IMR-90 (cell line): ENCODE measurements at regions not wholly inside any gene's neighbourhood (a gene's known extent, or its start where the extent isn't known, plus 50 kb on each side); places are given as distances from the start of the nearest gene placed in this dataset.

Source experiments
- ATAC-seq: fragments of 200-7000 bp; cut with Tn5 transposase; 2 replicates; pipeline ENCODE4 v1.9.1; 2020; ENCODE audit warnings: low read depth, mild to moderate bottlenecking, moderate library complexity
- BruUV-seq: library from RNA; stranded (reverse); fragments of 400-500 nt; replicated peaks from 2 replicates; lab custom pipeline; 2021; lab: Mats Ljungman, UMichigan
- CTCF ChIA-PET: fragments of 300-600 bp; formaldehyde crosslinking; extraction: SDS; loops from one replicate; lab custom pipeline; 2021; ENCODE audit warnings: antibody characterized with exemption; lab: Yijun Ruan, JAX
- POLR2A ChIA-PET: fragments of 300-600 bp; sonication (Branson Sonifier 250); formaldehyde crosslinking; loops from one replicate; lab custom pipeline; 2022; ENCODE audit warnings: antibody characterized with exemption; ENCODE audit not compliant: unreplicated experiment; lab: Charles Lee
- DNase-seq: peaks from one replicate; pipeline ENCODE4 v3.0.0; 2013
- H2AFZ ChIP-seq: replicated peaks from 2 replicates; pipeline ENCODE3; 2013; ENCODE audit warnings: low read length, mild to moderate bottlenecking; ENCODE audit not compliant: poor library complexity
- H2AK5ac ChIP-seq: 2 replicates; pipeline ENCODE4 v1.6.1; 2013; ENCODE audit warnings: low read depth, low read length, inconsistent platforms
- H2AK9ac ChIP-seq: replicated peaks from 2 replicates; pipeline ENCODE3; 2013; ENCODE audit warnings: mild to moderate bottlenecking, low read depth, low read length, moderate library complexity; ENCODE audit not compliant: poor library complexity
- H2BK120ac ChIP-seq: 2 replicates; pipeline ENCODE4 v1.6.1; 2013; ENCODE audit warnings: low read depth, low read length, inconsistent platforms
- H2BK15ac ChIP-seq: 3 replicates; pipeline ENCODE4 v1.6.1; 2013; ENCODE audit warnings: low read depth, low read length, inconsistent platforms
- H2BK20ac ChIP-seq: 2 replicates; pipeline ENCODE4 v1.6.1; 2013; ENCODE audit warnings: low read depth, mild to moderate bottlenecking, inconsistent platforms, low read length, moderate library complexity
- H2BK5ac ChIP-seq: 2 replicates; pipeline ENCODE4 v1.6.1; 2013; ENCODE audit warnings: mild to moderate bottlenecking, low read depth, low read length, inconsistent platforms; ENCODE audit not compliant: poor library complexity, severe bottlenecking
- H3K14ac ChIP-seq: replicated peaks from 2 replicates; pipeline ENCODE4 v1.6.1; 2013; ENCODE audit warnings: low read depth, low read length, inconsistent platforms
- H3K18ac ChIP-seq: 2 replicates; pipeline ENCODE4 v1.6.1; 2013; ENCODE audit warnings: low read depth, low read length, control low read depth
- H3K23ac ChIP-seq: 2 replicates; pipeline ENCODE4 v1.6.1; 2013; ENCODE audit warnings: low read depth, low read length, inconsistent platforms
- H3K27ac ChIP-seq: 2 replicates; pipeline ENCODE4 v1.5.1; 2013; ENCODE audit warnings: mild to moderate bottlenecking, control low read depth, low read length; ENCODE audit not compliant: insufficient read depth
- H3K27me3 ChIP-seq: 2 replicates; pipeline ENCODE4 v1.6.1; 2013; ENCODE audit warnings: low read length; ENCODE audit not compliant: control insufficient read depth, insufficient read depth
- H3K36me3 ChIP-seq: 2 replicates; pipeline ENCODE4 v1.6.1; 2013; ENCODE audit warnings: low read length, mixed read lengths; ENCODE audit not compliant: control insufficient read depth, insufficient read depth
- H3K4ac ChIP-seq: 2 replicates; pipeline ENCODE4 v1.6.1; 2013; ENCODE audit warnings: low read depth, low read length, inconsistent platforms
- H3K4me1 ChIP-seq: 2 replicates; pipeline ENCODE4 v1.6.1; 2013; ENCODE audit warnings: low read length, mixed read lengths; ENCODE audit not compliant: control insufficient read depth, insufficient read depth
- H3K4me2 ChIP-seq: 2 replicates; pipeline ENCODE4 v1.6.1; 2013; ENCODE audit warnings: low read depth, mild to moderate bottlenecking, control low read depth, low read length, moderate library complexity
- H3K4me3 ChIP-seq: 2 replicates; pipeline ENCODE4 v1.5.1; 2013; ENCODE audit warnings: low read depth, mild to moderate bottlenecking, control low read depth, low read length, moderate library complexity; ENCODE audit not compliant: insufficient read depth
- H3K56ac ChIP-seq: 2 replicates; pipeline ENCODE4 v1.6.1; 2013; ENCODE audit warnings: low read length, inconsistent platforms; ENCODE audit not compliant: insufficient read depth; ENCODE audit errors: extremely low read depth
- H3K79me1 ChIP-seq, 2 experiments: 2 replicates each; pipeline ENCODE4 v1.6.1; 2013; ENCODE audit warnings: low read length in 2 of 2, inconsistent platforms in 1 of 2, low read depth in 1 of 2
- H3K9ac ChIP-seq: 2 replicates; pipeline ENCODE4 v1.6.1; 2013; ENCODE audit warnings: low read depth, low read length, control low read depth
- H3K9me1 ChIP-seq: 2 replicates; pipeline ENCODE4 v1.6.1; 2013; ENCODE audit warnings: low read length, inconsistent platforms; ENCODE audit not compliant: insufficient read depth
- H3K9me3 ChIP-seq: 2 replicates; pipeline ENCODE4 v1.6.1; 2013; ENCODE audit warnings: low read length; ENCODE audit not compliant: control insufficient read depth, insufficient read depth
- H4K20me1 ChIP-seq: 2 replicates; pipeline ENCODE4 v1.6.1; 2013; ENCODE audit warnings: low read length, inconsistent platforms; ENCODE audit not compliant: insufficient read depth
- H4K5ac ChIP-seq: 2 replicates; pipeline ENCODE4 v1.6.1; 2013; ENCODE audit warnings: mild to moderate bottlenecking, low read depth, low read length, control low read depth
- H4K8ac ChIP-seq, 2 experiments: 2 replicates each; pipeline ENCODE4 v1.6.1; 2013; ENCODE audit warnings: low read depth in 2 of 2, low read length in 2 of 2, control low read depth in 1 of 2, inconsistent platforms in 1 of 2
- H4K91ac ChIP-seq: 2 replicates; pipeline ENCODE4 v1.6.1; 2013; ENCODE audit warnings: low read depth, low read length, inconsistent platforms; ENCODE audit not compliant: insufficient read depth
- CTCF ChIP-seq: conservative IDR thresholded peaks from 2 replicates; pipeline ENCODE4 v1.5.1; 2012; ENCODE audit warnings: mild to moderate bottlenecking, low read depth, low read length, improper control_type of control experiment
- FOS ChIP-seq: fragments of 150-350 bp; IDR thresholded peaks from 2 replicates; pipeline ENCODE4 v1.6.1; 2016; ENCODE audit warnings: low read depth, low read length
- MAFK ChIP-seq: IDR thresholded peaks from 2 replicates; pipeline ENCODE4 v1.6.1; 2012; ENCODE audit warnings: low read depth, low read length, improper control_type of control experiment
- MXI1 ChIP-seq: IDR thresholded peaks from 2 replicates; pipeline ENCODE4 v1.6.1; 2012; ENCODE audit warnings: low read depth, mild to moderate bottlenecking, low read length, moderate library complexity, borderline replicate concordance
- RCOR1 ChIP-seq: IDR thresholded peaks from 2 replicates; pipeline ENCODE4 v1.6.1; 2012; ENCODE audit warnings: mild to moderate bottlenecking, low read length, improper control_type of control experiment; ENCODE audit not compliant: insufficient replicate concordance
- RFX5 ChIP-seq: IDR thresholded peaks from 2 replicates; pipeline ENCODE4 v1.8.0; 2012; ENCODE audit warnings: low read depth, mild to moderate bottlenecking, low read length, moderate library complexity
- SMC3 ChIP-seq: fragments of 150-350 bp; IDR thresholded peaks from 2 replicates; pipeline ENCODE4 v1.6.1; 2016; ENCODE audit warnings: low read depth, mild to moderate bottlenecking, antibody characterized with exemption, low read length, moderate library complexity
- WGBS, 2 experiments: methylation state at CpG; one replicate each; pipeline versions ENCODE4 v1.1.5 to v1.1.7; 2013; ENCODE audit warnings: missing lambda C conversion rate in 2 of 2; ENCODE audit not compliant: insufficient read length in 1 of 2; ENCODE audit errors: extremely low coverage in 2 of 2; 5-methylcytosine and 5-hydroxymethylcytosine counted together
- dilution Hi-C: fragments of 300-500 bp; cut with HindIII; formaldehyde crosslinking; loops from one replicate; pipeline ENCODE4 v1.14.3; 2018; ENCODE audit warnings: low sequenced_read_pairs; ENCODE audit not compliant: unreplicated experiment
- in situ Hi-C: fragments of 300-500 bp; cut with MboI; formaldehyde crosslinking; loops from 3 replicates; pipeline ENCODE4 v1.14.3; 2019; ENCODE audit warnings: low sequenced_read_pairs, inconsistent platforms, mixed read lengths
- intact Hi-C: fragments of 100-400 bp; cut with micrococcal nuclease; formaldehyde crosslinking; loops from 2 replicates; pipeline ENCODE4 v1.10.0; 2022

GRCh38 chr11:134845474-134846327, 433.7 kb upstream of the B3GAT1 start:
- Histone ChIP-seq H2BK20ac (no peak overlapping the region), H2BK5ac (no peak overlapping the region), H2BK120ac (no peak overlapping the region), H4K91ac (no peak overlapping the region), H3K9ac (no peak overlapping the region), H3K4me2 (no peak overlapping the region), H3K18ac (no peak overlapping the region), H4K5ac (no peak overlapping the region), H3K9me1 (no peaks in the 10 kb centered on the region), H3K56ac (no peak overlapping the region), H2AK5ac (no peak overlapping the region), H3K79me1 (no peaks in the 10 kb centered on the region), H2BK15ac (no peak overlapping the region), H3K9me3 (peaks cover 43% of the 10 kb centered on the region), H3K27me3 (no peaks in the 10 kb centered on the region), H4K20me1 (no peaks in the 10 kb centered on the region), H3K4me1 (no peaks in the 10 kb centered on the region), H3K36me3 (no peaks in the 10 kb centered on the region), H4K8ac (no peak overlapping the region), H2AFZ (no peak overlapping the region), H3K27ac (no peak overlapping the region), H2AK9ac (no peak overlapping the region), H3K4me3 (no peak overlapping the region), H3K14ac (no peak overlapping the region), H3K23ac (no peak overlapping the region), H3K4ac (no peak overlapping the region)
- dilution Hi-C loops (no loop called here), intact Hi-C loops (no loop called here), in situ Hi-C loops (no loop called here)
- ChIA-PET POLR2A (no interaction called here), CTCF (no interaction called here)
- no peak for ATAC-seq
- no peak for DNase-seq
- TF ChIP-seq MAFK (no peak), RFX5 (no peak), SMC3 (no peak), FOS (no peak), RCOR1 (no peak), CTCF (no peak), MXI1 (no peak)
- BruUV-seq = no TSS peak
- WGBS, 2 experiments = no CpG with 5 or more reads among the region's 13 CpGs
